Lower leg skin (tissue), 3 donors: ENCODE measurements at regions not wholly inside any gene's neighbourhood (a gene's known extent, or its start where the extent isn't known, plus 50 kb on each side); places are given as distances from the start of the nearest gene placed in this dataset.

ENCODE experiments used
- POLR2A ChIP-seq, 2 donors: fragments of 450-650 bp; IDR thresholded peaks; one replicate each; pipeline ENCODE4 v1.6.1; 2016 to 2017; ENCODE audit warnings: antibody characterized with exemption in 2 of 2, mild to moderate bottlenecking in 1 of 2, moderate library complexity in 1 of 2
- TF ChIP-seq, protein P1 (sequence below), 3 donors: fragments of 450-650 bp; IDR thresholded peaks; one replicate each; pipeline ENCODE4 v1.5.1; 2016; ENCODE audit warnings: antibody characterized with exemption in 3 of 3, mild to moderate bottlenecking in 3 of 3, moderate library complexity in 2 of 3

DNA sequence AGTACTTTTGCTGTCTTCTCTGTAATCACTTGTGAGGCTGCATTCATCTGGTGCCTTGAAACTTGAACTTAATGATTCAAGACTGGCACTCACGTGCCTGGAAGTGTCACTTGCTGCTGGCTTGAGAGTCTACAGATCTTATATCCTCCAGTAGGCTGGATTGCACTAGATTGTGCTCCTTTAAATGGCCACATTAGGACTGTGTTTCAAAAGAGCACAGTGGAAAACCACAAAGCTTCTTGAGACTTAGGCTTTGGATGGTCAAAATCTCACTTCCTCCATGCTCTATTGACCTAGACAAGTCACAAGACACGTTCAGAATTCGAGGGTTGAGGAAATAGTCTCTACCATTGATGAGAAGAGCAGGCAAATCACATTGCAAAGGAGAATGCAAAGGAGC is 1278.8 kb upstream of the MIR17HG start:
- TF ChIP-seq, protein P1, sequence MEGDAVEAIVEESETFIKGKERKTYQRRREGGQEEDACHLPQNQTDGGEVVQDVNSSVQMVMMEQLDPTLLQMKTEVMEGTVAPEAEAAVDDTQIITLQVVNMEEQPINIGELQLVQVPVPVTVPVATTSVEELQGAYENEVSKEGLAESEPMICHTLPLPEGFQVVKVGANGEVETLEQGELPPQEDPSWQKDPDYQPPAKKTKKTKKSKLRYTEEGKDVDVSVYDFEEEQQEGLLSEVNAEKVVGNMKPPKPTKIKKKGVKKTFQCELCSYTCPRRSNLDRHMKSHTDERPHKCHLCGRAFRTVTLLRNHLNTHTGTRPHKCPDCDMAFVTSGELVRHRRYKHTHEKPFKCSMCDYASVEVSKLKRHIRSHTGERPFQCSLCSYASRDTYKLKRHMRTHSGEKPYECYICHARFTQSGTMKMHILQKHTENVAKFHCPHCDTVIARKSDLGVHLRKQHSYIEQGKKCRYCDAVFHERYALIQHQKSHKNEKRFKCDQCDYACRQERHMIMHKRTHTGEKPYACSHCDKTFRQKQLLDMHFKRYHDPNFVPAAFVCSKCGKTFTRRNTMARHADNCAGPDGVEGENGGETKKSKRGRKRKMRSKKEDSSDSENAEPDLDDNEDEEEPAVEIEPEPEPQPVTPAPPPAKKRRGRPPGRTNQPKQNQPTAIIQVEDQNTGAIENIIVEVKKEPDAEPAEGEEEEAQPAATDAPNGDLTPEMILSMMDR (IDR thresholded peaks at IDR 0.05): no peak
- TF ChIP-seq POLR2A (IDR thresholded peaks at IDR 0.05): no peak
